ENCODE measurements at regions not wholly inside any gene's neighbourhood (a gene's known extent, or its start where the extent isn't known, plus 50 kb on each side); places are given as distances from the start of the nearest gene placed in this dataset.

DNA sequence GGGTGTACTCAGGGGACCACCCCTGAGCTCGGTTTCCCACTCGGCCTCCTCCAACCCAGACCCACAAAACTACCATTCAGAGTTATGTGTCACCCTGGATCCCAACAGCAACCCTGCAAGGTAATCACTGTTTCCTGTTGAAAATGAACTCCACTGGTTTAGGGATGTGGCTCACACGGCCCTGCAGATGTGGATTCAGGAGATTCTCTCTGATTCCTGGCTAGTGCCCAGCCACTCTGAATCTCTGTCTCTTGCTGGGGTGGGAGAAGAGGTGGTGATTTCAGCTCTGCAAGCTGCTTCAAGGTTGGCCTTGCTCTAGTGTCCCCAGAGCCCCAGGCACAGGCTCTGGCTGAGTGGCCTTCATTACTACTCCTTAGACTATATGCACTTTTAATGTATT is 1231.6 kb downstream of the TBC1D22A start:
- Histone ChIP-seq H2BK20ac (ENCODE audit: low read depth, low read length) (no peak overlapping the region), H2AK9ac (replicated peaks; ENCODE audit: low read depth, low read length, poor library complexity) (no peak overlapping the region), H3K79me1 (ENCODE audit: low read depth in 1 of 2, low read length in 2 of 2) (no peaks in the 10 kb centered on the region), H3K9me1 (ENCODE audit: insufficient read depth, low read length) (no peaks in the 10 kb centered on the region), H3K27ac (ENCODE audit: insufficient read depth, low read length) (no peak overlapping the region), H3K36me3 (ENCODE audit: control insufficient read depth, insufficient read depth, low read length) (no peaks in the 10 kb centered on the region), H3K4me3 (ENCODE audit: insufficient read depth, low read depth, low read length) (no peak overlapping the region), H4K5ac (ENCODE audit: low read depth, low read length) (no peak overlapping the region), H2BK15ac (ENCODE audit: low read depth, low read length) (no peak overlapping the region), H3K4me2 (ENCODE audit: low read depth, low read length) (no peak overlapping the region), H3K27me3 (ENCODE audit: control insufficient read depth, insufficient read depth, low read length) (no peaks in the 10 kb centered on the region), H2AK5ac (ENCODE audit: low read depth, low read length) (no peak overlapping the region), H3K4ac (ENCODE audit: low read depth, low read length) (no peak overlapping the region), H4K20me1 (ENCODE audit: insufficient read depth, low read length) (no peaks in the 10 kb centered on the region), H4K8ac (ENCODE audit: low read depth in 2 of 2, low read length in 2 of 2) (no peak overlapping the region), H2BK5ac (ENCODE audit: low read depth, low read length, poor library complexity, severe bottlenecking) (no peak overlapping the region), H3K18ac (ENCODE audit: low read depth, low read length) (no peak overlapping the region), H4K91ac (ENCODE audit: insufficient read depth, low read depth, low read length) (no peak overlapping the region), H3K56ac (ENCODE audit: extremely low read depth, insufficient read depth, low read length) (no peak overlapping the region), H3K9me3 (ENCODE audit: control insufficient read depth, insufficient read depth, low read length) (peaks cover 51% of the 10 kb centered on the region), H3K14ac (replicated peaks; ENCODE audit: low read depth, low read length) (no peak overlapping the region), H3K4me1 (ENCODE audit: control insufficient read depth, insufficient read depth, low read length) (no peaks in the 10 kb centered on the region), H3K9ac (ENCODE audit: low read depth, low read length) (no peak overlapping the region), H2BK120ac (ENCODE audit: low read depth, low read length) (no peak overlapping the region), H3K23ac (ENCODE audit: low read depth, low read length) (no peak overlapping the region), H2AFZ (replicated peaks; ENCODE audit: low read length, poor library complexity) (no peak overlapping the region)
- TF ChIP-seq POLR2A (IDR thresholded peaks at IDR 0.05; ENCODE audit: low read depth, low read length) (no peak), RAD21 (IDR thresholded peaks at IDR 0.05; ENCODE audit: low read length) (no peak), RCOR1 (IDR thresholded peaks at IDR 0.05; ENCODE audit: insufficient replicate concordance, low read length) (no peak), MXI1 (IDR thresholded peaks at IDR 0.05; ENCODE audit: borderline replicate concordance, low read depth, low read length) (no peak), FOS (IDR thresholded peaks at IDR 0.05; ENCODE audit: low read depth, low read length) (no peak), CHD1 (IDR thresholded peaks at IDR 0.05; ENCODE audit: low read depth, low read length) (no peak), MAZ (IDR thresholded peaks at IDR 0.05; ENCODE audit: borderline replicate concordance, low read depth, low read length) (no peak), CEBPB (IDR thresholded peaks at IDR 0.05; ENCODE audit: low read depth, low read length) (no peak), MAFK (IDR thresholded peaks at IDR 0.05; ENCODE audit: low read depth, low read length) (no peak), CTCF (conservative IDR thresholded peaks at IDR 0.05; ENCODE audit: low read depth, low read length) (no peak), SMC3 (IDR thresholded peaks at IDR 0.05; ENCODE audit: low read depth, low read length) (no peak), RFX5 (IDR thresholded peaks at IDR 0.05; ENCODE audit: low read depth, low read length) (no peak)
- TF ChIP-seq, protein P1, sequence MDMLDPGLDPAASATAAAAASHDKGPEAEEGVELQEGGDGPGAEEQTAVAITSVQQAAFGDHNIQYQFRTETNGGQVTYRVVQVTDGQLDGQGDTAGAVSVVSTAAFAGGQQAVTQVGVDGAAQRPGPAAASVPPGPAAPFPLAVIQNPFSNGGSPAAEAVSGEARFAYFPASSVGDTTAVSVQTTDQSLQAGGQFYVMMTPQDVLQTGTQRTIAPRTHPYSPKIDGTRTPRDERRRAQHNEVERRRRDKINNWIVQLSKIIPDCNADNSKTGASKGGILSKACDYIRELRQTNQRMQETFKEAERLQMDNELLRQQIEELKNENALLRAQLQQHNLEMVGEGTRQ (IDR thresholded peaks at IDR 0.05; ENCODE audit: low read depth, low read length): no peak
- in situ Hi-C loops (cut with MboI; ENCODE audit: low sequenced_read_pairs): no loop called here
- CTCF ChIA-PET: no interaction called here
- ATAC-seq (ENCODE audit: low read depth) (no peak), DNase-seq (no peak)
- dilution Hi-C loops (cut with HindIII; ENCODE audit: low sequenced_read_pairs, unreplicated experiment): no loop called here
- POLR2A ChIA-PET (ENCODE audit: unreplicated experiment): no interaction called here
- BruUV-seq (replicated peaks): no TSS peak
- intact Hi-C loops (cut with micrococcal nuclease): no loop called here
- no CpG with 5 or more reads among the region's 3 CpGs for WGBS, 2 experiments (ENCODE audit: extremely low coverage in 2 of 2, insufficient read length in 1 of 2)

Measured in IMR-90 (cell line).